GM23248 (cell line): ENCODE measurements at regions not wholly inside any gene's neighbourhood (a gene's known extent, or its start where the extent isn't known, plus 50 kb on each side); places are given as distances from the start of the nearest gene placed in this dataset.

Experiments used
- DNase-seq: peaks from one replicate; pipeline ENCODE4 v3.0.0-alpha.2; 2015
- H2AFZ ChIP-seq: fragments of 200-600 bp; sonication (generic); 2 replicates; pipeline ENCODE4 v1.6.1; 2016; ENCODE audit warnings: antibody characterized with exemption
- H3F3A ChIP-seq: fragments of 200-600 bp; sonication (generic); 2 replicates; pipeline ENCODE4 v1.6.1; 2016; ENCODE audit warnings: mild to moderate bottlenecking, antibody characterized with exemption, mixed run types; ENCODE audit not compliant: insufficient read depth
- H3K27ac ChIP-seq: fragments of 200-600 bp; sonication (generic); 2 replicates; pipeline ENCODE4 v1.5.1; 2016; ENCODE audit warnings: mild to moderate bottlenecking
- H3K27me3 ChIP-seq: fragments of 200-600 bp; sonication (generic); replicated peaks from 2 replicates; pipeline ENCODE4 v1.6.1; 2016; ENCODE audit warnings: mild to moderate bottlenecking; ENCODE audit not compliant: insufficient read depth
- H3K36me3 ChIP-seq: fragments of 200-600 bp; sonication (generic); 2 replicates; pipeline ENCODE4 v1.6.1; 2016; ENCODE audit warnings: low read depth, mild to moderate bottlenecking
- H3K4me1 ChIP-seq: fragments of 200-600 bp; sonication (generic); 2 replicates; pipeline ENCODE4 v1.6.1; 2016; ENCODE audit warnings: mild to moderate bottlenecking; ENCODE audit not compliant: insufficient read depth
- H3K4me2 ChIP-seq: fragments of 200-600 bp; sonication (generic); one replicate; pipeline ENCODE4 v1.6.1; 2016; ENCODE audit warnings: mild to moderate bottlenecking; ENCODE audit not compliant: unreplicated experiment
- H3K4me3 ChIP-seq: fragments of 200-600 bp; sonication (generic); 2 replicates; pipeline ENCODE4 v1.5.1; 2016; ENCODE audit warnings: mild to moderate bottlenecking
- H3K79me2 ChIP-seq: fragments of 200-600 bp; sonication (generic); 2 replicates; pipeline ENCODE4 v1.6.1; 2016; ENCODE audit warnings: mild to moderate bottlenecking; ENCODE audit not compliant: insufficient read depth
- H3K9ac ChIP-seq: fragments of 200-600 bp; sonication (generic); 2 replicates; pipeline ENCODE4 v1.6.1; 2016; ENCODE audit warnings: mild to moderate bottlenecking
- H3K9me2 ChIP-seq: fragments of 200-600 bp; sonication (generic); 2 replicates; pipeline ENCODE4 v1.6.1; 2016; ENCODE audit warnings: mixed run types, mild to moderate bottlenecking, moderate library complexity; ENCODE audit not compliant: insufficient read depth
- H3K9me3 ChIP-seq: fragments of 200-600 bp; sonication (generic); one replicate; pipeline ENCODE4 v1.6.1; 2017; ENCODE audit warnings: low read depth
- H4K20me1 ChIP-seq: fragments of 200-600 bp; sonication (generic); 2 replicates; pipeline ENCODE4 v1.6.0; 2016; ENCODE audit not compliant: insufficient read depth
- EZH2 ChIP-seq: fragments of 200-600 bp; sonication (generic); IDR thresholded peaks from 2 replicates; pipeline ENCODE4 v1.6.1; 2018; ENCODE audit warnings: antibody characterized with exemption, mild to moderate bottlenecking; ENCODE audit not compliant: insufficient read depth, poor library complexity, severe bottlenecking
- EZH2phosphoT487 ChIP-seq: fragments of 200-600 bp; sonication (generic); IDR thresholded peaks from 2 replicates; pipeline ENCODE4 v1.6.1; 2018; ENCODE audit warnings: antibody characterized with exemption, moderate library complexity, mild to moderate bottlenecking, low read depth; ENCODE audit not compliant: insufficient read depth
- whole genome bisulfite sequencing, 2 experiments: methylation state at CpG; one replicate each; pipeline ENCODE4 v1.1.6; 2015 to 2017; ENCODE audit warnings: low lambda C conversion rate in 2 of 2, low coverage in 1 of 2; ENCODE audit errors: missing lambda C conversion rate in 2 of 2; 5-methylcytosine and 5-hydroxymethylcytosine counted together
- in situ Hi-C: fragments of 300-500 bp; cut with MboI; formaldehyde crosslinking; loops from 2 replicates; pipeline ENCODE4 v1.15.0; 2020

- Histone ChIP-seq H3F3A (no peaks in the 10 kb centered on the region), H3K4me2 (no peak overlapping the region), H3K27ac (no peak overlapping the region), H4K20me1 (no peaks in the 10 kb centered on the region), H3K79me2 (no peaks in the 10 kb centered on the region), H3K36me3 (no peaks in the 10 kb centered on the region), H3K4me1 (no peaks in the 10 kb centered on the region), H3K9me3 (no peaks in the 10 kb centered on the region), H3K27me3 (no peaks in the 10 kb centered on the region), H3K4me3 (no peak overlapping the region), H3K9ac (no peak overlapping the region), H3K9me2 (no peaks in the 10 kb centered on the region), H2AFZ (no peak overlapping the region)
- DNase-seq, result no peak
- WGBS, 2 experiments, result 70 to 80% methylated on average over 3 of the region's 3 CpGs
- in situ Hi-C loops, result no loop called here
- TF ChIP-seq EZH2phosphoT487 (no peak), EZH2 (no peak)
These were observed 261.5 kb upstream of the COL8A1 start for GRCh38 chr3:99376926-99377325.

GRCh38 chr3:99373846-99374210 is 264.6 kb upstream of the COL8A1 start:
- Histone ChIP-seq H3K4me1 (no peaks in the 10 kb centered on the region), H3K4me3 (no peak overlapping the region), H2AFZ (no peak overlapping the region), H3K36me3 (no peaks in the 10 kb centered on the region), H3K4me2 (no peak overlapping the region), H3K27me3 (no peaks in the 10 kb centered on the region), H3K9ac (no peak overlapping the region), H3F3A (no peaks in the 10 kb centered on the region), H3K79me2 (no peaks in the 10 kb centered on the region), H3K27ac (no peak overlapping the region), H3K9me3 (no peaks in the 10 kb centered on the region), H3K9me2 (no peaks in the 10 kb centered on the region), H4K20me1 (no peaks in the 10 kb centered on the region)
- WGBS, 2 experiments, result 86 to 90% methylated on average over 2 of the region's 2 CpGs
- in situ Hi-C loops, result no loop called here
- TF ChIP-seq EZH2phosphoT487 (no peak), EZH2 (no peak)
- no peak for DNase-seq

GRCh38 chr3:99373088-99373845 is 265.1 kb upstream of the COL8A1 start:
- no peak overlapping the region for H2AFZ ChIP-seq
- H3K4me3 ChIP-seq, result no peak overlapping the region
- in situ Hi-C loops, result no loop called here

GRCh38 chr3:99366663-99367429 is 271.5 kb upstream of the COL8A1 start:
- WGBS, 2 experiments, result 87% methylated on average over 5 of the region's 5 CpGs
- no peak overlapping the region for H3K27ac ChIP-seq
- no peak for DNase-seq
- H3K27me3 ChIP-seq, result no peaks in the 10 kb centered on the region
- no peaks in the 10 kb centered on the region for H3K9me3 ChIP-seq
- no peaks in the 10 kb centered on the region for H3K36me3 ChIP-seq
- TF ChIP-seq EZH2phosphoT487 (no peak), EZH2 (no peak)
- peaks cover 11% of the 10 kb centered on the region; the same call in 1 of the 2 replicates for H3K4me1 ChIP-seq
- no peak overlapping the region for H2AFZ ChIP-seq
- no peak overlapping the region for H3K4me2 ChIP-seq
- in situ Hi-C loops, result no loop called here
- no peaks in the 10 kb centered on the region for H4K20me1 ChIP-seq
- no peaks in the 10 kb centered on the region for H3K79me2 ChIP-seq
- no peaks in the 10 kb centered on the region for H3K9me2 ChIP-seq
- 0 out of 2 replicates have a peak, but pooled peaks cover 5% of the 10 kb centered on the region for H3F3A ChIP-seq
- no peak overlapping the region for H3K9ac ChIP-seq
- no peak overlapping the region for H3K4me3 ChIP-seq

More at GRCh38 chr3:99373088-99373845, 265.1 kb upstream of the COL8A1 start:
- Histone ChIP-seq H3K9ac (no peak overlapping the region), H3F3A (no peaks in the 10 kb centered on the region), H3K79me2 (no peaks in the 10 kb centered on the region), H3K27me3 (no peaks in the 10 kb centered on the region), H4K20me1 (no peaks in the 10 kb centered on the region), H3K4me1 (no peaks in the 10 kb centered on the region), H3K36me3 (no peaks in the 10 kb centered on the region), H3K9me3 (no peaks in the 10 kb centered on the region), H3K9me2 (no peaks in the 10 kb centered on the region), H3K27ac (no peak overlapping the region), H3K4me2 (no peak overlapping the region)
- DNase-seq, result no peak
- WGBS, 2 experiments, result 64 to 65% methylated on average over 4 of the region's 4 CpGs
- no peak for TF ChIP-seq EZH2phosphoT487
- no peak for TF ChIP-seq EZH2
